Glutamatergic neuron (in vitro differentiated cells): ENCODE measurements at regions not wholly inside any gene's neighbourhood (a gene's known extent, or its start where the extent isn't known, plus 50 kb on each side); places are given as distances from the start of the nearest gene placed in this dataset.

Experiments used
- DNase-seq: peaks from one replicate; pipeline ENCODE4 v3.0.0; 2022
- H3K27ac Mint-ChIP-seq: one replicate; pipeline ENCODE4 v1.8.0; 2020; ENCODE audit warnings: mild to moderate bottlenecking, mixed read lengths, inconsistent platforms; ENCODE audit not compliant: unreplicated experiment
- H3K27me3 Mint-ChIP-seq: one replicate; pipeline ENCODE4 v1.8.0; 2020; ENCODE audit warnings: mild to moderate bottlenecking, moderate library complexity, mixed read lengths, inconsistent platforms; ENCODE audit not compliant: unreplicated experiment
- H3K36me3 Mint-ChIP-seq: one replicate; pipeline ENCODE4 v1.8.0; 2020; ENCODE audit warnings: mild to moderate bottlenecking, mixed read lengths, inconsistent platforms; ENCODE audit not compliant: unreplicated experiment
- H3K4me1 Mint-ChIP-seq: one replicate; pipeline ENCODE4 v1.8.0; 2020; ENCODE audit warnings: mild to moderate bottlenecking, low read depth, mixed read lengths, inconsistent platforms; ENCODE audit not compliant: unreplicated experiment
- H3K4me3 Mint-ChIP-seq: one replicate; pipeline ENCODE4 v1.8.0; 2020; ENCODE audit warnings: mild to moderate bottlenecking, mixed read lengths, inconsistent platforms; ENCODE audit not compliant: unreplicated experiment
- H3K9me3 Mint-ChIP-seq: one replicate; pipeline ENCODE4 v1.8.0; 2020; ENCODE audit warnings: mild to moderate bottlenecking, moderate library complexity, mixed read lengths, inconsistent platforms; ENCODE audit not compliant: unreplicated experiment
- CTCF ChIP-seq: fragments of 200-600 bp; sonication (generic); IDR thresholded peaks from one replicate; pipeline ENCODE4 v1.5.0; 2021; ENCODE audit not compliant: partially characterized antibody, unreplicated experiment

- no peaks in the 10 kb centered on the region for H3K36me3 Mint-ChIP-seq
- no peaks in the 10 kb centered on the region for H3K27me3 Mint-ChIP-seq
- no peak overlapping the region for H3K27ac Mint-ChIP-seq
- H3K4me3 Mint-ChIP-seq = no peak overlapping the region
- H3K9me3 Mint-ChIP-seq = no peaks in the 10 kb centered on the region
- no peaks in the 10 kb centered on the region for H3K4me1 Mint-ChIP-seq
- DNase-seq = no peak
- no peak for TF ChIP-seq CTCF
Measured at GRCh38 chr4:133903029-133903428, 298.6 kb downstream of the PABPC4L start.

- no peak for DNase-seq
- Mint-ChIP-seq H3K9me3 (peaks cover 1% of the 10 kb centered on the region), H3K4me1 (peaks cover 6% of the 10 kb centered on the region), H3K27me3 (no peaks in the 10 kb centered on the region), H3K4me3 (no peak overlapping the region), H3K27ac (no peak overlapping the region), H3K36me3 (no peaks in the 10 kb centered on the region)
- TF ChIP-seq CTCF = no peak
Measured at GRCh38 chr4:133891011-133891410, 310.6 kb downstream of the PABPC4L start.

GRCh38 chr4:133887723-133888122 lies 313.9 kb downstream of the PABPC4L start:
- H3K4me1 Mint-ChIP-seq = peaks cover 6% of the 10 kb centered on the region
- no peak overlapping the region for H3K4me3 Mint-ChIP-seq
- H3K36me3 Mint-ChIP-seq = no peaks in the 10 kb centered on the region
- no peak overlapping the region for H3K27ac Mint-ChIP-seq
- peaks cover 1% of the 10 kb centered on the region for H3K9me3 Mint-ChIP-seq
- DNase-seq = no peak
- H3K27me3 Mint-ChIP-seq = no peaks in the 10 kb centered on the region
- TF ChIP-seq CTCF = no peak

- TF ChIP-seq CTCF = no peak
- Mint-ChIP-seq H3K27ac (no peak overlapping the region), H3K36me3 (no peaks in the 10 kb centered on the region), H3K4me1 (no peaks in the 10 kb centered on the region), H3K4me3 (no peak overlapping the region), H3K9me3 (no peaks in the 10 kb centered on the region), H3K27me3 (no peaks in the 10 kb centered on the region)
- no peak for DNase-seq
Measured at GRCh38 chr4:133869486-133869885, 332.1 kb downstream of the PABPC4L start.

- no peaks in the 10 kb centered on the region for H3K9me3 Mint-ChIP-seq
- H3K36me3 Mint-ChIP-seq = no peaks in the 10 kb centered on the region
- no peaks in the 10 kb centered on the region for H3K4me1 Mint-ChIP-seq
- no peaks in the 10 kb centered on the region for H3K27me3 Mint-ChIP-seq
- DNase-seq = no peak
- H3K4me3 Mint-ChIP-seq = no peak overlapping the region
- no peak overlapping the region for H3K27ac Mint-ChIP-seq
- TF ChIP-seq CTCF = no peak
Measured at GRCh38 chr4:133868856-133869255, 332.7 kb downstream of the PABPC4L start.
